IMR-90 (cell line): ENCODE measurements at regions not wholly inside any gene's neighbourhood (a gene's known extent, or its start where the extent isn't known, plus 50 kb on each side); places are given as distances from the start of the nearest gene placed in this dataset.

Experiments
- ATAC-seq: fragments of 200-7000 bp; cut with Tn5 transposase; 2 replicates; pipeline ENCODE4 v1.9.1; 2020; ENCODE audit warnings: low read depth, mild to moderate bottlenecking, moderate library complexity
- BruUV-seq: library from RNA; stranded (reverse); fragments of 400-500 nt; replicated peaks from 2 replicates; lab custom pipeline; 2021; lab: Mats Ljungman, UMichigan
- CTCF ChIA-PET: fragments of 300-600 bp; formaldehyde crosslinking; extraction: SDS; loops from one replicate; lab custom pipeline; 2021; ENCODE audit warnings: antibody characterized with exemption; lab: Yijun Ruan, JAX
- POLR2A ChIA-PET: fragments of 300-600 bp; sonication (Branson Sonifier 250); formaldehyde crosslinking; loops from one replicate; lab custom pipeline; 2022; ENCODE audit warnings: antibody characterized with exemption; ENCODE audit not compliant: unreplicated experiment; lab: Charles Lee
- DNase-seq: peaks from one replicate; pipeline ENCODE4 v3.0.0; 2013
- H2AFZ ChIP-seq: replicated peaks from 2 replicates; pipeline ENCODE3; 2013; ENCODE audit warnings: low read length, mild to moderate bottlenecking; ENCODE audit not compliant: poor library complexity
- H2AK5ac ChIP-seq: 2 replicates; pipeline ENCODE4 v1.6.1; 2013; ENCODE audit warnings: low read depth, low read length, inconsistent platforms
- H2AK9ac ChIP-seq: replicated peaks from 2 replicates; pipeline ENCODE3; 2013; ENCODE audit warnings: mild to moderate bottlenecking, low read depth, low read length, moderate library complexity; ENCODE audit not compliant: poor library complexity
- H2BK120ac ChIP-seq: 2 replicates; pipeline ENCODE4 v1.6.1; 2013; ENCODE audit warnings: low read depth, low read length, inconsistent platforms
- H2BK15ac ChIP-seq: 3 replicates; pipeline ENCODE4 v1.6.1; 2013; ENCODE audit warnings: low read depth, low read length, inconsistent platforms
- H2BK20ac ChIP-seq: 2 replicates; pipeline ENCODE4 v1.6.1; 2013; ENCODE audit warnings: low read depth, mild to moderate bottlenecking, inconsistent platforms, low read length, moderate library complexity
- H2BK5ac ChIP-seq: 2 replicates; pipeline ENCODE4 v1.6.1; 2013; ENCODE audit warnings: mild to moderate bottlenecking, low read depth, low read length, inconsistent platforms; ENCODE audit not compliant: poor library complexity, severe bottlenecking
- H3K14ac ChIP-seq: replicated peaks from 2 replicates; pipeline ENCODE4 v1.6.1; 2013; ENCODE audit warnings: low read depth, low read length, inconsistent platforms
- H3K18ac ChIP-seq: 2 replicates; pipeline ENCODE4 v1.6.1; 2013; ENCODE audit warnings: low read depth, low read length, control low read depth
- H3K23ac ChIP-seq: 2 replicates; pipeline ENCODE4 v1.6.1; 2013; ENCODE audit warnings: low read depth, low read length, inconsistent platforms
- H3K27ac ChIP-seq: 2 replicates; pipeline ENCODE4 v1.5.1; 2013; ENCODE audit warnings: mild to moderate bottlenecking, control low read depth, low read length; ENCODE audit not compliant: insufficient read depth
- H3K27me3 ChIP-seq: 2 replicates; pipeline ENCODE4 v1.6.1; 2013; ENCODE audit warnings: low read length; ENCODE audit not compliant: control insufficient read depth, insufficient read depth
- H3K36me3 ChIP-seq: 2 replicates; pipeline ENCODE4 v1.6.1; 2013; ENCODE audit warnings: low read length, mixed read lengths; ENCODE audit not compliant: control insufficient read depth, insufficient read depth
- H3K4ac ChIP-seq: 2 replicates; pipeline ENCODE4 v1.6.1; 2013; ENCODE audit warnings: low read depth, low read length, inconsistent platforms
- H3K4me1 ChIP-seq: 2 replicates; pipeline ENCODE4 v1.6.1; 2013; ENCODE audit warnings: low read length, mixed read lengths; ENCODE audit not compliant: control insufficient read depth, insufficient read depth
- H3K4me2 ChIP-seq: 2 replicates; pipeline ENCODE4 v1.6.1; 2013; ENCODE audit warnings: low read depth, mild to moderate bottlenecking, control low read depth, low read length, moderate library complexity
- H3K4me3 ChIP-seq: 2 replicates; pipeline ENCODE4 v1.5.1; 2013; ENCODE audit warnings: low read depth, mild to moderate bottlenecking, control low read depth, low read length, moderate library complexity; ENCODE audit not compliant: insufficient read depth
- H3K56ac ChIP-seq: 2 replicates; pipeline ENCODE4 v1.6.1; 2013; ENCODE audit warnings: low read length, inconsistent platforms; ENCODE audit not compliant: insufficient read depth; ENCODE audit errors: extremely low read depth
- H3K79me1 ChIP-seq, 2 experiments: 2 replicates each; pipeline ENCODE4 v1.6.1; 2013; ENCODE audit warnings: low read length in 2 of 2, inconsistent platforms in 1 of 2, low read depth in 1 of 2
- H3K9ac ChIP-seq: 2 replicates; pipeline ENCODE4 v1.6.1; 2013; ENCODE audit warnings: low read depth, low read length, control low read depth
- H3K9me1 ChIP-seq: 2 replicates; pipeline ENCODE4 v1.6.1; 2013; ENCODE audit warnings: low read length, inconsistent platforms; ENCODE audit not compliant: insufficient read depth
- H3K9me3 ChIP-seq: 2 replicates; pipeline ENCODE4 v1.6.1; 2013; ENCODE audit warnings: low read length; ENCODE audit not compliant: control insufficient read depth, insufficient read depth
- H4K20me1 ChIP-seq: 2 replicates; pipeline ENCODE4 v1.6.1; 2013; ENCODE audit warnings: low read length, inconsistent platforms; ENCODE audit not compliant: insufficient read depth
- H4K5ac ChIP-seq: 2 replicates; pipeline ENCODE4 v1.6.1; 2013; ENCODE audit warnings: mild to moderate bottlenecking, low read depth, low read length, control low read depth
- H4K8ac ChIP-seq, 2 experiments: 2 replicates each; pipeline ENCODE4 v1.6.1; 2013; ENCODE audit warnings: low read depth in 2 of 2, low read length in 2 of 2, control low read depth in 1 of 2, inconsistent platforms in 1 of 2
- H4K91ac ChIP-seq: 2 replicates; pipeline ENCODE4 v1.6.1; 2013; ENCODE audit warnings: low read depth, low read length, inconsistent platforms; ENCODE audit not compliant: insufficient read depth
- BHLHE40 ChIP-seq: fragments of 150-350 bp; IDR thresholded peaks from 2 replicates; pipeline ENCODE4 v1.6.1; 2016; ENCODE audit warnings: mild to moderate bottlenecking, low read depth, low read length
- CEBPB ChIP-seq: IDR thresholded peaks from 2 replicates; pipeline ENCODE4 v1.6.1; 2012; ENCODE audit warnings: low read depth, low read length, improper control_type of control experiment
- CHD1 ChIP-seq: IDR thresholded peaks from 2 replicates; pipeline ENCODE4 v1.6.1; 2012; ENCODE audit warnings: low read depth, low read length, improper control_type of control experiment
- CTCF ChIP-seq: conservative IDR thresholded peaks from 2 replicates; pipeline ENCODE4 v1.5.1; 2012; ENCODE audit warnings: mild to moderate bottlenecking, low read depth, low read length, improper control_type of control experiment
- ELK1 ChIP-seq: fragments of 150-350 bp; IDR thresholded peaks from 2 replicates; pipeline ENCODE4 v1.6.1; 2016; ENCODE audit warnings: low read depth, mild to moderate bottlenecking, low read length, moderate library complexity, borderline replicate concordance
- FOS ChIP-seq: fragments of 150-350 bp; IDR thresholded peaks from 2 replicates; pipeline ENCODE4 v1.6.1; 2016; ENCODE audit warnings: low read depth, low read length
- MAFK ChIP-seq: IDR thresholded peaks from 2 replicates; pipeline ENCODE4 v1.6.1; 2012; ENCODE audit warnings: low read depth, low read length, improper control_type of control experiment
- MAZ ChIP-seq: IDR thresholded peaks from 2 replicates; pipeline ENCODE4 v1.6.1; 2012; ENCODE audit warnings: low read depth, mild to moderate bottlenecking, low read length, improper control_type of control experiment, moderate library complexity, borderline replicate concordance
- POLR2A ChIP-seq: IDR thresholded peaks from 2 replicates; pipeline ENCODE4 v1.6.1; 2012; ENCODE audit warnings: mild to moderate bottlenecking, low read depth, low read length
- RAD21 ChIP-seq: IDR thresholded peaks from 2 replicates; pipeline ENCODE4 v1.6.1; 2012; ENCODE audit warnings: low read length, improper control_type of control experiment
- RCOR1 ChIP-seq: IDR thresholded peaks from 2 replicates; pipeline ENCODE4 v1.6.1; 2012; ENCODE audit warnings: mild to moderate bottlenecking, low read length, improper control_type of control experiment; ENCODE audit not compliant: insufficient replicate concordance
- RFX5 ChIP-seq: IDR thresholded peaks from 2 replicates; pipeline ENCODE4 v1.8.0; 2012; ENCODE audit warnings: low read depth, mild to moderate bottlenecking, low read length, moderate library complexity
- SMC3 ChIP-seq: fragments of 150-350 bp; IDR thresholded peaks from 2 replicates; pipeline ENCODE4 v1.6.1; 2016; ENCODE audit warnings: low read depth, mild to moderate bottlenecking, antibody characterized with exemption, low read length, moderate library complexity
- dilution Hi-C: fragments of 300-500 bp; cut with HindIII; formaldehyde crosslinking; loops from one replicate; pipeline ENCODE4 v1.14.3; 2018; ENCODE audit warnings: low sequenced_read_pairs; ENCODE audit not compliant: unreplicated experiment
- in situ Hi-C: fragments of 300-500 bp; cut with MboI; formaldehyde crosslinking; loops from 3 replicates; pipeline ENCODE4 v1.14.3; 2019; ENCODE audit warnings: low sequenced_read_pairs, inconsistent platforms, mixed read lengths
- intact Hi-C: fragments of 100-400 bp; cut with micrococcal nuclease; formaldehyde crosslinking; loops from 2 replicates; pipeline ENCODE4 v1.10.0; 2022
- TF ChIP-seq, protein P1 (sequence below): fragments of 150-350 bp; IDR thresholded peaks from 2 replicates; pipeline ENCODE4 v1.6.1; 2017; ENCODE audit warnings: mild to moderate bottlenecking, antibody characterized with exemption, low read length, low read depth

DNA sequence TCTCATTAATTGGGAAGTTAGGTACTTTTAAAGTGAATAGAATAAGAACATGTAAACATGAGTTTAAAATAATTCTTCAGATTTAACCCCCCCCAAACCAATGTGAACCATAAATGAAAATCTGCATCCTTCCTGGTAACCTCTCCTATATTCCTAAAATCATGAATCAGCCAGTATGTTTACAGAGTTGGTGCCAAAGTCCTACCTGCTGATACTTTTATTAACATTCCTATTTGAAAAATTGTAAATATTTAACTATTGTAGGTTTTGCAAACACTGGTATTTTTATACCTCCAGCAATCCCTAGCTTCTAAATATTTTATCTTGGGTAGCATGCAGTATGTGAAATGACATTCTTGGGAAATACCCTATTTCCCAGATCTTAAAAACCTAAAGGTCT lies 278.2 kb downstream of the RAB38 start:
- no peak for TF ChIP-seq FOS
- TF ChIP-seq RFX5: no peak
- no peak for TF ChIP-seq CHD1
- no peak for TF ChIP-seq MAFK
- TF ChIP-seq CEBPB: no peak
- TF ChIP-seq BHLHE40: no peak
- TF ChIP-seq RAD21: no peak
- no peak for TF ChIP-seq MAZ
- TF ChIP-seq RCOR1: no peak
- TF ChIP-seq, protein P1, sequence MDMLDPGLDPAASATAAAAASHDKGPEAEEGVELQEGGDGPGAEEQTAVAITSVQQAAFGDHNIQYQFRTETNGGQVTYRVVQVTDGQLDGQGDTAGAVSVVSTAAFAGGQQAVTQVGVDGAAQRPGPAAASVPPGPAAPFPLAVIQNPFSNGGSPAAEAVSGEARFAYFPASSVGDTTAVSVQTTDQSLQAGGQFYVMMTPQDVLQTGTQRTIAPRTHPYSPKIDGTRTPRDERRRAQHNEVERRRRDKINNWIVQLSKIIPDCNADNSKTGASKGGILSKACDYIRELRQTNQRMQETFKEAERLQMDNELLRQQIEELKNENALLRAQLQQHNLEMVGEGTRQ: no peak
- TF ChIP-seq SMC3: no peak
- no peak for TF ChIP-seq ELK1
- TF ChIP-seq POLR2A: no peak
- TF ChIP-seq CTCF: no peak
- H3K14ac ChIP-seq: no peak overlapping the region
- no peak overlapping the region for H4K8ac ChIP-seq
- H3K9me3 ChIP-seq: no peaks in the 10 kb centered on the region
- H2BK20ac ChIP-seq: no peak overlapping the region
- ATAC-seq: no peak
- no peak overlapping the region for H2BK120ac ChIP-seq
- H3K4me2 ChIP-seq: no peak overlapping the region
- no peak overlapping the region for H2AK9ac ChIP-seq
- H3K56ac ChIP-seq: no peak overlapping the region
- no peak overlapping the region for H2AFZ ChIP-seq
- in situ Hi-C loops (no loop called here), dilution Hi-C loops (no loop called here), intact Hi-C loops (no loop called here)
- H2BK5ac ChIP-seq: no peak overlapping the region
- H3K9me1 ChIP-seq: no peaks in the 10 kb centered on the region
- no peaks in the 10 kb centered on the region for H4K20me1 ChIP-seq
- H3K18ac ChIP-seq: no peak overlapping the region
- no peak overlapping the region for H3K9ac ChIP-seq
- H2BK15ac ChIP-seq: no peak overlapping the region
- no peak for DNase-seq
- no peak overlapping the region for H2AK5ac ChIP-seq
- H3K36me3 ChIP-seq: no peaks in the 10 kb centered on the region
- no peak overlapping the region for H3K23ac ChIP-seq
- H3K4ac ChIP-seq: no peak overlapping the region
- no peak overlapping the region for H3K4me3 ChIP-seq
- no peak overlapping the region for H4K91ac ChIP-seq
- H4K5ac ChIP-seq: no peak overlapping the region
- H3K79me1 ChIP-seq: no peaks in the 10 kb centered on the region
- H3K4me1 ChIP-seq: no peaks in the 10 kb centered on the region
- POLR2A ChIA-PET: no interaction called here
- H3K27me3 ChIP-seq: peaks cover 3% of the 10 kb centered on the region; the same call in 1 of the 2 replicates
- H3K27ac ChIP-seq: no peak overlapping the region
- BruUV-seq: no TSS peak
- CTCF ChIA-PET: no interaction called here
